ENCODE measurements at regions not wholly inside any gene's neighbourhood (a gene's known extent, or its start where the extent isn't known, plus 50 kb on each side); places are given as distances from the start of the nearest gene placed in this dataset.
"Not testable (repeated sequence)": the region's sequence is repeated elsewhere in the genome, so short reads cannot be mapped to it uniquely, and the experiment has no call there.

- DNase-seq (ENCODE audit: low read depth), result no peak
Observed at GRCh38 chr12:88889326-88890110, 309.2 kb upstream of the KITLG start.

GRCh38 chr12:88884600-88884999, 304.3 kb upstream of the KITLG start:
- DNase-seq (ENCODE audit: low read depth), result no peak

- DNase-seq (ENCODE audit: low read depth), result no peak
Observed at GRCh38 chr12:88882662-88883061, 302.4 kb upstream of the KITLG start.

- DNase-seq (ENCODE audit: low read depth), result no peak
Observed at GRCh38 chr12:88880051-88880450, 299.8 kb upstream of the KITLG start.

GRCh38 chr12:88878295-88878694, 298.0 kb upstream of the KITLG start:
- DNase-seq (ENCODE audit: low read depth), result no peak

GRCh38 chr12:88876857-88877256, 296.6 kb upstream of the KITLG start:
- DNase-seq (ENCODE audit: low read depth), result no peak

- no peak for DNase-seq (ENCODE audit: low read depth)
Observed at GRCh38 chr12:88870000-88870737, 289.9 kb upstream of the KITLG start.

- no peak for DNase-seq (ENCODE audit: low read depth)
Observed at GRCh38 chr12:88868050-88868449, 287.8 kb upstream of the KITLG start.

- no peak for DNase-seq (ENCODE audit: low read depth)
Observed at GRCh38 chr12:88867510-88867909, 287.2 kb upstream of the KITLG start.

GRCh38 chr12:88866881-88867280, 286.6 kb upstream of the KITLG start:
- DNase-seq (ENCODE audit: low read depth), result no peak

GRCh38 chr12:88865537-88865936, 285.3 kb upstream of the KITLG start:
- DNase-seq (ENCODE audit: low read depth), result no peak

GRCh38 chr12:88860851-88861250, 280.6 kb upstream of the KITLG start:
- no peak for DNase-seq (ENCODE audit: low read depth)

GRCh38 chr12:88856201-88856600, 275.9 kb upstream of the KITLG start:
- no peak for DNase-seq (ENCODE audit: low read depth)

GRCh38 chr12:88855301-88855700, 275.0 kb upstream of the KITLG start:
- no peak for DNase-seq (ENCODE audit: low read depth)

- no peak for DNase-seq (ENCODE audit: low read depth)
Observed at GRCh38 chr12:88854260-88854659, 274.0 kb upstream of the KITLG start.

GRCh38 chr12:88847246-88847645, 267.0 kb upstream of the KITLG start:
- not testable (repeated sequence) for DNase-seq (ENCODE audit: low read depth)

GRCh38 chr12:88844426-88844825, 264.2 kb upstream of the KITLG start:
- DNase-seq (ENCODE audit: low read depth), result no peak

- DNase-seq (ENCODE audit: low read depth), result no peak
Observed at GRCh38 chr12:88842314-88842713, 262.0 kb upstream of the KITLG start.

- DNase-seq (ENCODE audit: low read depth), result no peak
Observed at GRCh38 chr12:88839486-88839885, 259.2 kb upstream of the KITLG start.

GRCh38 chr12:88836156-88836555, 255.9 kb upstream of the KITLG start:
- DNase-seq (ENCODE audit: low read depth), result no peak

GRCh38 chr12:88834226-88834625, 254.0 kb upstream of the KITLG start:
- DNase-seq (ENCODE audit: low read depth), result no peak

- DNase-seq (ENCODE audit: low read depth), result no peak
Observed at GRCh38 chr12:88833641-88834116, 253.4 kb upstream of the KITLG start.

GRCh38 chr12:88828537-88828936, 248.3 kb upstream of the KITLG start:
- DNase-seq (ENCODE audit: low read depth), result not testable (repeated sequence)
